ENCODE measurements at regions not wholly inside any gene's neighbourhood (a gene's known extent, or its start where the extent isn't known, plus 50 kb on each side); places are given as distances from the start of the nearest gene placed in this dataset.

DNA sequence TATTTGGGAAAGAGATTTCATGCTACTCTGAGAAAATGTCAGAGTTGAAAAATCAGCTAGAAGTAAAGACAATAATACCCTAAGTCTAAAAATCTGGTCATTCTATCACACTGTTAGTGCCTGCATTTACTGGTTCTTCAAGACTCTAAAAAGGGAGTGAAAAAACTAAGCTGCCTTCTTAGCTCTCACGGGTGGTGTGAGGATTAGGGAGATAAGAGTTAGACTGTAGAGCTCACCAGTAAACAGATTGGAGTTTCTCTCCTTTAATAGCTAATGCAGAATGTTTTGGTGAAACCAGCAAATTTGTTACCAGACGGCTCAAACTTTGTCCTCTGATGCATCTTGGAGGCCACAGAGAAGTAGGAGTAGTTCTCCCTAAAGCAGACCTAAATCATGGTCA is 135.0 kb upstream of the OTX2 start:
- DNase-seq = no peak
- Histone ChIP-seq H4K20me1 (ENCODE audit: insufficient read depth, low read length) (no peaks in the 10 kb centered on the region), H3K79me2 (ENCODE audit: insufficient read depth, low read length) (no peaks in the 10 kb centered on the region), H3K4me1 (ENCODE audit: insufficient read depth, low read length) (no peaks in the 10 kb centered on the region), H3K9ac (ENCODE audit: low read depth, low read length) (no peak overlapping the region), H3K4me3 (ENCODE audit: low read depth in 1 of 2, low read length in 2 of 2) (no peak overlapping the region), H2AFZ (ENCODE audit: low read depth, low read length) (no peak overlapping the region), H3K4me2 (ENCODE audit: insufficient read depth, low read length) (no peak overlapping the region), H3K9me3 (ENCODE audit: insufficient read depth, low read length, severe bottlenecking) (no peaks in the 10 kb centered on the region), H3K27ac (ENCODE audit: low read length) (no peak overlapping the region), H3K36me3 (ENCODE audit: insufficient read depth, low read length) (no peaks in the 10 kb centered on the region), H3K27me3 (ENCODE audit: insufficient read depth, low read length, poor library complexity) (peaks cover 3% of the 10 kb centered on the region)
- ATAC-seq (ENCODE audit: insufficient read depth, low read depth) = no peak
- no peak for TF ChIP-seq EZH2 (IDR thresholded peaks at IDR 0.05; ENCODE audit: borderline replicate concordance, low read depth, low read length, severe bottlenecking)
- TF ChIP-seq CTCF (IDR thresholded peaks at IDR 0.05; ENCODE audit: borderline replicate concordance, extremely low read depth, low read length, poor library complexity, severe bottlenecking) = no peak

DNA sequence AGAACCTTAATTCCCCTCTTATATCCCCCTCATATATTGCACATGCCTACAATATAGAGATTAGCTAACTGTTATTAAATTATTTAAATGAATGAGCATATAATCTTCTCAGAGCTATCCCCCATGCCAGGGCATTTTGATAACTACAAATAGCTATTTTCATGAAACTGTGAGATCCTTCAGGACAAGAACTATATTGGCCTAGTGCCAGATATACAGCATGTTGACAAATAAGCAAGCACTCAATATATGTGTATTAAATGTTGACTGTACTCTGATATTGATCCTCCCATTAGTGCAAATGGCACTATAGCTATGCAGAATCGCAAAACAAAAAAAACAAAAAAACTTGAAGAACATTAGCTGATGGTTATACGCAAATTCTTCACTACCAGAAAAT is 134.1 kb upstream of the OTX2 start:
- H3K79me2 ChIP-seq (ENCODE audit: insufficient read depth, low read length) = no peaks in the 10 kb centered on the region
- H4K20me1 ChIP-seq (ENCODE audit: insufficient read depth, low read length) = no peaks in the 10 kb centered on the region
- H3K27ac ChIP-seq (ENCODE audit: low read length) = no peak overlapping the region
- H3K27me3 ChIP-seq (ENCODE audit: insufficient read depth, low read length, poor library complexity) = peaks cover 2% of the 10 kb centered on the region
- H3K9ac ChIP-seq (ENCODE audit: low read depth, low read length) = no peak overlapping the region
- no peaks in the 10 kb centered on the region for H3K9me3 ChIP-seq (ENCODE audit: insufficient read depth, low read length, severe bottlenecking)
- H3K4me3 ChIP-seq (ENCODE audit: low read depth in 1 of 2, low read length in 2 of 2) = no peak overlapping the region
- no peak for TF ChIP-seq CTCF (IDR thresholded peaks at IDR 0.05; ENCODE audit: borderline replicate concordance, extremely low read depth, low read length, poor library complexity, severe bottlenecking)
- TF ChIP-seq EZH2 (IDR thresholded peaks at IDR 0.05; ENCODE audit: borderline replicate concordance, low read depth, low read length, severe bottlenecking) = no peak
- no peaks in the 10 kb centered on the region for H3K4me1 ChIP-seq (ENCODE audit: insufficient read depth, low read length)
- DNase-seq (no peak), ATAC-seq (ENCODE audit: insufficient read depth, low read depth) (no peak)
- H2AFZ ChIP-seq (ENCODE audit: low read depth, low read length) = no peak overlapping the region
- no peak overlapping the region for H3K4me2 ChIP-seq (ENCODE audit: insufficient read depth, low read length)
- no peaks in the 10 kb centered on the region for H3K36me3 ChIP-seq (ENCODE audit: insufficient read depth, low read length)

GRCh38 chr14:56933446-56933845 is 123.2 kb upstream of the OTX2 start:
- no peaks in the 10 kb centered on the region for H3K9me3 ChIP-seq (ENCODE audit: insufficient read depth, low read length, severe bottlenecking)
- ATAC-seq (ENCODE audit: insufficient read depth, low read depth) (no peak), DNase-seq (no peak)
- no peak overlapping the region for H3K4me3 ChIP-seq (ENCODE audit: low read depth in 1 of 2, low read length in 2 of 2)
- H3K27ac ChIP-seq (ENCODE audit: low read length) = no peak overlapping the region
- no peaks in the 10 kb centered on the region for H3K4me1 ChIP-seq (ENCODE audit: insufficient read depth, low read length)
- no peaks in the 10 kb centered on the region for H3K27me3 ChIP-seq (ENCODE audit: insufficient read depth, low read length, poor library complexity)
- no peaks in the 10 kb centered on the region for H3K36me3 ChIP-seq (ENCODE audit: insufficient read depth, low read length)
- H3K9ac ChIP-seq (ENCODE audit: low read depth, low read length) = no peak overlapping the region
- no peaks in the 10 kb centered on the region for H4K20me1 ChIP-seq (ENCODE audit: insufficient read depth, low read length)
- no peaks in the 10 kb centered on the region for H3K79me2 ChIP-seq (ENCODE audit: insufficient read depth, low read length)
- H2AFZ ChIP-seq (ENCODE audit: low read depth, low read length) = no peak overlapping the region
- TF ChIP-seq CTCF (IDR thresholded peaks at IDR 0.05; ENCODE audit: borderline replicate concordance, extremely low read depth, low read length, poor library complexity, severe bottlenecking) (no peak), EZH2 (IDR thresholded peaks at IDR 0.05; ENCODE audit: borderline replicate concordance, low read depth, low read length, severe bottlenecking) (no peak)
- H3K4me2 ChIP-seq (ENCODE audit: insufficient read depth, low read length) = no peak overlapping the region

All from DND-41 (cell line).